AG09319 (cell line): ENCODE measurements at regions not wholly inside any gene's neighbourhood (a gene's known extent, or its start where the extent isn't known, plus 50 kb on each side); places are given as distances from the start of the nearest gene placed in this dataset.

Source experiments
- DNase-seq: peaks from one replicate; pipeline ENCODE4 v3.0.0-alpha.2; 2010; ENCODE audit warnings: low read depth; ENCODE audit errors: extremely low read depth
- CTCF ChIP-seq: IDR thresholded peaks from 2 replicates; pipeline ENCODE4 v1.5.1; 2011; ENCODE audit warnings: low read depth, mild to moderate bottlenecking, inconsistent platforms, low read length, moderate library complexity

- no peak for TF ChIP-seq CTCF
- no peak for DNase-seq
Measured at GRCh38 chr2:180497621-180498152, 482.7 kb upstream of the UBE2E3 start.

- no peak for DNase-seq
- TF ChIP-seq CTCF = no peak
Measured at GRCh38 chr2:180495606-180496005, 484.8 kb upstream of the UBE2E3 start.

GRCh38 chr2:180494286-180494685 lies 486.1 kb upstream of the UBE2E3 start:
- TF ChIP-seq CTCF = no peak
- no peak for DNase-seq

- TF ChIP-seq CTCF = no peak
Measured at GRCh38 chr2:180482696-180483095, 475.6 kb upstream of the CWC22 start.

GRCh38 chr2:180481998-180482397 lies 474.9 kb upstream of the CWC22 start:
- DNase-seq = no peak
- no peak for TF ChIP-seq CTCF

More at GRCh38 chr2:180482696-180483095, 475.6 kb upstream of the CWC22 start:
- no peak for DNase-seq

GRCh38 chr2:180478883-180479282 lies 471.8 kb upstream of the CWC22 start:
- DNase-seq = no peak
- TF ChIP-seq CTCF = no peak

- TF ChIP-seq CTCF = no peak
- no peak for DNase-seq
Measured at GRCh38 chr2:180474716-180475115, 467.6 kb upstream of the CWC22 start.
